Smooth muscle cell (in vitro differentiated cells): ENCODE measurements at regions not wholly inside any gene's neighbourhood (a gene's known extent, or its start where the extent isn't known, plus 50 kb on each side); places are given as distances from the start of the nearest gene placed in this dataset.
A peak's percentile ranks its signal among the peaks of the same experiment; 100 is the strongest.

Source experiments
- DNase-seq: peaks from one replicate; lab custom pipeline; 2025; ENCODE audit not compliant: unreplicated experiment; lab: John Stamatoyannopoulos, UW
- H2AFZ ChIP-seq: fragments of 200-600 bp; sonication (generic); 2 replicates; pipeline ENCODE4 v1.6.0; 2016; ENCODE audit warnings: antibody characterized with exemption, low read depth, mild to moderate bottlenecking
- H3F3A ChIP-seq: fragments of 200-600 bp; sonication (generic); 2 replicates; pipeline ENCODE4 v1.6.0; 2017; ENCODE audit warnings: antibody characterized with exemption, low read depth
- H3K27ac ChIP-seq: fragments of 200-600 bp; sonication (generic); 2 replicates; pipeline ENCODE4 v1.5.1; 2016; ENCODE audit warnings: low read depth, mild to moderate bottlenecking
- H3K27me3 ChIP-seq: fragments of 200-600 bp; sonication (generic); 2 replicates; pipeline ENCODE4 v1.6.1; 2016; ENCODE audit warnings: low read depth, mild to moderate bottlenecking
- H3K36me3 ChIP-seq: fragments of 200-600 bp; sonication (generic); 2 replicates; pipeline ENCODE4 v1.5.1; 2016; ENCODE audit warnings: low read depth
- H3K4me1 ChIP-seq: fragments of 200-600 bp; sonication (generic); 2 replicates; pipeline ENCODE4 v1.5.1; 2016; ENCODE audit warnings: low read depth
- H3K4me2 ChIP-seq: fragments of 200-600 bp; sonication (generic); 2 replicates; pipeline ENCODE4 v1.6.0; 2016; ENCODE audit warnings: mild to moderate bottlenecking
- H3K4me3 ChIP-seq: fragments of 200-600 bp; sonication (generic); 2 replicates; pipeline ENCODE4 v1.5.1; 2016; ENCODE audit warnings: mild to moderate bottlenecking
- H3K79me2 ChIP-seq: fragments of 200-600 bp; sonication (generic); 2 replicates; pipeline ENCODE4 v1.6.0; 2016; ENCODE audit warnings: low read depth, mild to moderate bottlenecking
- H3K9ac ChIP-seq: fragments of 200-600 bp; sonication (generic); 2 replicates; pipeline ENCODE4 v1.6.0; 2016; ENCODE audit warnings: low read depth
- H3K9me3 ChIP-seq: fragments of 200-600 bp; sonication (generic); replicated peaks from 2 replicates; pipeline ENCODE4 v1.5.1; 2016; ENCODE audit warnings: low read depth
- H4K20me1 ChIP-seq: fragments of 200-600 bp; sonication (generic); 2 replicates; pipeline ENCODE4 v1.6.0; 2016; ENCODE audit warnings: low read depth
- CTCF ChIP-seq: fragments of 200-600 bp; sonication (generic); IDR thresholded peaks from 2 replicates; pipeline ENCODE4 v1.5.1; 2017; ENCODE audit warnings: borderline replicate concordance, mild to moderate bottlenecking, antibody characterized with exemption; ENCODE audit not compliant: insufficient read depth, poor library complexity, severe bottlenecking
- WGBS: methylation state at CpG from one replicate; pipeline ENCODE4 v1.1.7; 2016; ENCODE audit warnings: low lambda C conversion rate; 5-methylcytosine and 5-hydroxymethylcytosine counted together

GRCh38 chr9:108016446-108016845 is 526.9 kb upstream of the KLF4 start:
- no peaks in the 10 kb centered on the region for H4K20me1 ChIP-seq
- no peaks in the 10 kb centered on the region for H3K4me1 ChIP-seq
- 52% methylated on average over 3 of the region's 3 CpGs for WGBS
- no peak overlapping the region for H3K9ac ChIP-seq
- no peaks in the 10 kb centered on the region for H3K36me3 ChIP-seq
- H3K4me3 ChIP-seq: no peak overlapping the region
- no peak overlapping the region for H3K4me2 ChIP-seq
- peak overlapping the region; percentile 17 for H2AFZ ChIP-seq
- no peaks in the 10 kb centered on the region for H3F3A ChIP-seq
- H3K27me3 ChIP-seq: no peaks in the 10 kb centered on the region
- no peak for DNase-seq
- no peaks in the 10 kb centered on the region for H3K9me3 ChIP-seq
- no peaks in the 10 kb centered on the region for H3K79me2 ChIP-seq
- TF ChIP-seq CTCF: no peak
- H3K27ac ChIP-seq: no peak overlapping the region

- Histone ChIP-seq H3F3A (no peaks in the 10 kb centered on the region), H3K4me3 (no peak overlapping the region), H3K9ac (no peak overlapping the region), H4K20me1 (no peaks in the 10 kb centered on the region), H3K36me3 (no peaks in the 10 kb centered on the region), H2AFZ (no peak overlapping the region), H3K9me3 (no peaks in the 10 kb centered on the region), H3K79me2 (no peaks in the 10 kb centered on the region), H3K27me3 (no peaks in the 10 kb centered on the region), H3K27ac (no peak overlapping the region), H3K4me1 (no peaks in the 10 kb centered on the region), H3K4me2 (no peak overlapping the region)
- TF ChIP-seq CTCF: no peak
- 96% methylated on average over 5 of the region's 5 CpGs for WGBS
- DNase-seq: no peak
Observed at GRCh38 chr9:108015690-108016089, 526.1 kb upstream of the KLF4 start.

- Histone ChIP-seq H3K27me3 (no peaks in the 10 kb centered on the region), H3K36me3 (no peaks in the 10 kb centered on the region), H3K79me2 (no peaks in the 10 kb centered on the region), H3K9me3 (no peaks in the 10 kb centered on the region), H3K4me2 (no peak overlapping the region), H3K9ac (no peak overlapping the region), H3K4me1 (no peaks in the 10 kb centered on the region), H3K27ac (no peak overlapping the region), H4K20me1 (no peaks in the 10 kb centered on the region), H3K4me3 (no peak overlapping the region), H2AFZ (no peak overlapping the region), H3F3A (no peaks in the 10 kb centered on the region)
- TF ChIP-seq CTCF: no peak
- no peak for DNase-seq
- 90% methylated on average over 2 of the region's 2 CpGs for WGBS
Observed at GRCh38 chr9:108014353-108014752, 524.8 kb upstream of the KLF4 start.

GRCh38 chr9:108012886-108013665 is 523.5 kb upstream of the KLF4 start:
- no peaks in the 10 kb centered on the region for H3K79me2 ChIP-seq
- no peak overlapping the region for H3K9ac ChIP-seq
- no peak for TF ChIP-seq CTCF
- no peaks in the 10 kb centered on the region for H4K20me1 ChIP-seq
- no peaks in the 10 kb centered on the region for H3K9me3 ChIP-seq
- no peaks in the 10 kb centered on the region for H3F3A ChIP-seq
- no peak for DNase-seq
- H3K4me1 ChIP-seq: no peaks in the 10 kb centered on the region
- H3K36me3 ChIP-seq: no peaks in the 10 kb centered on the region
- 87% methylated on average over 3 of the region's 3 CpGs for WGBS
- no peak overlapping the region for H3K27ac ChIP-seq
- no peak overlapping the region for H3K4me3 ChIP-seq
- no peak overlapping the region for H2AFZ ChIP-seq
- no peak overlapping the region for H3K4me2 ChIP-seq
- no peaks in the 10 kb centered on the region for H3K27me3 ChIP-seq
